ENCODE measurements at regions not wholly inside any gene's neighbourhood (a gene's known extent, or its start where the extent isn't known, plus 50 kb on each side); places are given as distances from the start of the nearest gene placed in this dataset.

DNA sequence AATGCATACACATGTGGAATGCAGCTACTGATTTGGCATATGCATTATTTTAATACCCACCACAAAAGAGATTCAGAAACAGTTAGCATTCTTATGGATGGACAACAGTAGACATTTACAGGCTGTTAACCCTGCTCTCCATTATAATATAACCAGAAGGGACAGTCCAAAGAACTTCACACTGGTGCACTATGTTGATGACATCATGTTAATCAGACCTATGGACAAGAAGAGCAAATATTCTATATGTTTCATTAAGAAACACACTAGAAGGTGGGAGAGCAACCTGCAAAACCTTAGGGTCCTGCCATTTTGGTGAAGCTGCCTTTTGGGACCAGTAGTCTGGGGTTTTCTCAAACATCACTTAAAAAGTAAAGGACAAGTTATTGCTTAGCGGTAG, 701.3 kb downstream of the UQCRFS1 start:
- H3K9me3 ChIP-seq: no peaks in the 10 kb centered on the region
- no peak for DNase-seq
- 91 to 100% (median 96%) methylated on average over 1 of the region's 1 CpG for WGBS, 3 donors
- TF ChIP-seq EP300 (IDR thresholded peaks at IDR 0.05) (no peak), POLR2A (IDR thresholded peaks at IDR 0.05) (no peak)
- no peak overlapping the region for H3K4me3 ChIP-seq
- intact Hi-C loops (cut with DNase I): no loop called here
- no peaks in the 10 kb centered on the region for H3K36me3 ChIP-seq
- no peaks in the 10 kb centered on the region for H3K27me3 ChIP-seq
- H3K4me1 ChIP-seq (ENCODE audit: insufficient read depth): no peaks in the 10 kb centered on the region
- no peak overlapping the region for H3K27ac ChIP-seq

DNA sequence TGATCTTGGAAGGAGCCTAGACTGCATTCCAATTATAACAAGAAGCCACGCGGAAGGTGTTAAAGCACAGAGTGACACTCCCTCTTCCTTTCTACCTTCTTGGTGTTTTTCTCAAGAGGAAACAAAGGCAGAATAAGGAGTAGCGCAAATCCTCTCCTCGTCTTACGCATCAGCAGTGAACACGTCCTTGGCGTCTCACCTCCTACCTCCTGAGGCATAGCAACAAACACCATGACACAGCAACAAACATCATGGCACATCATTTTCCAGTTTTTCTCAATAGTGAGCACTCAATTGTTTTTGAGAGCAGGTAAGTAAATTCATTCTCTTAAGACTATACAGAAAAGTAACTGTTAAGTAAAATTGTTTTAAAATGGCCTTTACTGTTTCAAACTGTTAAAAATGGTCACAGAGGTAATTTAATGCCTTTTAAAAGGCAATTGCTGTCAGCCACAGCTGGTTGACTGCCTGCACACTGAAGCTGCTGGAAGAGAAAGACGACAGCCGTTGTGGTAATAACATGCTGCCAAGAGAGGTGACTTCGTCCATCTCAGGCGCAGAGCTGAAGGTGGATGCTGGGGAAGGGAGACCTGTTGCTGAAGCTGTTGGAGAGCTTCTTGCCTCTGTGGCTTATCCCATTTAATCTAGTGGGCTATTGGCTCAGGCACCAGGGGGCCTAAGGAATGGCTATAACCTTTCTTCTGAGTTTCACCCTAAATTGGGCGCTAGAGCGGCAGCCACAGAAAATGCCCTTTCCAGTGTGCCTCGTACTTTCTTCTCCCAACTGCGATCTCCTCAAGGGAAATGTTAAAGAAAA, 703.7 kb downstream of the UQCRFS1 start:
- no peak for TF ChIP-seq EP300 (IDR thresholded peaks at IDR 0.05)
- no peak for TF ChIP-seq POLR2A (IDR thresholded peaks at IDR 0.05)
- TF ChIP-seq, protein P1, sequence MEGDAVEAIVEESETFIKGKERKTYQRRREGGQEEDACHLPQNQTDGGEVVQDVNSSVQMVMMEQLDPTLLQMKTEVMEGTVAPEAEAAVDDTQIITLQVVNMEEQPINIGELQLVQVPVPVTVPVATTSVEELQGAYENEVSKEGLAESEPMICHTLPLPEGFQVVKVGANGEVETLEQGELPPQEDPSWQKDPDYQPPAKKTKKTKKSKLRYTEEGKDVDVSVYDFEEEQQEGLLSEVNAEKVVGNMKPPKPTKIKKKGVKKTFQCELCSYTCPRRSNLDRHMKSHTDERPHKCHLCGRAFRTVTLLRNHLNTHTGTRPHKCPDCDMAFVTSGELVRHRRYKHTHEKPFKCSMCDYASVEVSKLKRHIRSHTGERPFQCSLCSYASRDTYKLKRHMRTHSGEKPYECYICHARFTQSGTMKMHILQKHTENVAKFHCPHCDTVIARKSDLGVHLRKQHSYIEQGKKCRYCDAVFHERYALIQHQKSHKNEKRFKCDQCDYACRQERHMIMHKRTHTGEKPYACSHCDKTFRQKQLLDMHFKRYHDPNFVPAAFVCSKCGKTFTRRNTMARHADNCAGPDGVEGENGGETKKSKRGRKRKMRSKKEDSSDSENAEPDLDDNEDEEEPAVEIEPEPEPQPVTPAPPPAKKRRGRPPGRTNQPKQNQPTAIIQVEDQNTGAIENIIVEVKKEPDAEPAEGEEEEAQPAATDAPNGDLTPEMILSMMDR (IDR thresholded peaks at IDR 0.05): no peak
- Histone ChIP-seq H3K27ac (no peak overlapping the region), H3K4me1 (ENCODE audit: insufficient read depth) (no peaks in the 10 kb centered on the region), H3K27me3 (no peaks in the 10 kb centered on the region), H3K4me3 (no peak overlapping the region), H3K9me3 (no peaks in the 10 kb centered on the region), H3K36me3 (no peaks in the 10 kb centered on the region)
- intact Hi-C loops (cut with DNase I): no loop called here
- no peak for DNase-seq
- WGBS, 3 donors: 69 to 73% (median 69%) methylated on average over 15 of the region's 15 CpGs

DNA sequence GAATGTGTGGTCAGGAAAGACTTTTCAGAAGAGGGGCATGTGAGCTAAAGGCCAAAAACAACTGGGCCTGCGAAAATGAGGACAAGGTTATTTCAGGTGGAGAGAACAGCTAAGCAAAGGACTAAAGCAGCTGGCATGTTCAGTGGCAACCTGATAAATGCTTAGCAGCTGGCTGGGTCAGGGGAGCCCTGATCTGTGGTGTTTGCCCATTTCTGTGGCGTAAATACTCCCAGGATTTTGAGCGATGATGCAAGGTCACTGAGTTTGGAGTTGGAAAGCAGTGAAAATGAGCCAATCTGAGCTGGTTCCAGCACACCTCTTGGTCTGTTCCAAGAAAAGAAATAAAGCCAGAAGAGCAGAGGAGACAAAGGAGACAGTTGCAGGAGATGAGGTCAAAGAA, 704.3 kb downstream of the UQCRFS1 start:
- H3K27me3 ChIP-seq: no peaks in the 10 kb centered on the region
- no peak for DNase-seq
- no peak overlapping the region for H3K27ac ChIP-seq
- H3K4me1 ChIP-seq (ENCODE audit: insufficient read depth): no peaks in the 10 kb centered on the region
- intact Hi-C loops (cut with DNase I): no loop called here
- H3K9me3 ChIP-seq: no peaks in the 10 kb centered on the region
- WGBS, 3 donors: 48 to 65% (median 52%) methylated on average over 3 of the region's 3 CpGs
- TF ChIP-seq, protein P1 (IDR thresholded peaks at IDR 0.05): no peak
- H3K36me3 ChIP-seq: no peaks in the 10 kb centered on the region
- H3K4me3 ChIP-seq: no peak overlapping the region

DNA sequence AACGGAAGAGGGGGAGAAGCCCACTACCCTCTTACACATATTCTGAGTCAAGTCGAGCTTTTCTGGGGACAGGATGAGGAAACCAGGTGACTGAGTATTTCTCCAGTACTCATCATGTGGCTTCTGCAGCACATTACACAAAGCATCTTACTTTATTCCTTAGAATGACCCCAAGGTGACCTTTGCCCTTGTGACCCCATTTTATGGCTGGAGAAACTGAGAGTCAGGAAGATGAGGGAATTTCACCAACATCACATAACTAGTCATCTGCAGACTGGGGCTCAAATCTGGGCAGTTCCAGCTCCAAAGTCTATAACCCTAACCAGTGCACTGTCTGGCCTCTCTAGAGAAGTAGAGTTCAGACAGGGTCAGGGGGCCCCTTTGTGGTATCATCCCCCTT, 707.0 kb downstream of the UQCRFS1 start:
- DNase-seq: no peak
- H3K27me3 ChIP-seq: no peaks in the 10 kb centered on the region
- H3K36me3 ChIP-seq: no peaks in the 10 kb centered on the region
- 73 to 84% (median 80%) methylated on average over 2 of the region's 2 CpGs for WGBS, 3 donors
- no peak overlapping the region for H3K27ac ChIP-seq
- H3K4me3 ChIP-seq: no peak overlapping the region
- intact Hi-C loops (cut with DNase I): no loop called here
- no peaks in the 10 kb centered on the region for H3K4me1 ChIP-seq (ENCODE audit: insufficient read depth)
- TF ChIP-seq, protein P1 (IDR thresholded peaks at IDR 0.05): no peak
- TF ChIP-seq POLR2A (IDR thresholded peaks at IDR 0.05) (no peak), EP300 (IDR thresholded peaks at IDR 0.05) (no peak)
- no peaks in the 10 kb centered on the region for H3K9me3 ChIP-seq

DNA sequence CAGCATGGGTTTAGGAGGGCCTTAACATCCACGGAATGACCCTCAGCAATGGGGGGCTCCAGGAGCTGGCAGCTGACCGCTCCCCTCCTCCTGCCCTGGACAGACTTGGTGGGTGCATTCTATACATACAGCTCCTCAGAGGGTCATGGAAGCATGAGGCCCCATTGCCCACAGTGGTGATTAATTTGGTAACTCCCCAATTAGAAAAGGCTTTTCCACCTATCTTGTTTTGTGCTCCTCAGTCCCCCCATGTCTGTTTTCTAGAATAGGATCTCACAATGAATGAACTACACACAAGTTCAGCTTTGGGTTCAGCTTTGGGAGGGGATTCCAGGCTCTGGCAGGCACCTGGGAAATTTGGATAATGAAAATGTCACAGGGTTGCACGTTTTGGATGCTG, 707.8 kb downstream of the UQCRFS1 start:
- Histone ChIP-seq H3K36me3 (no peaks in the 10 kb centered on the region), H3K27ac (no peak overlapping the region), H3K9me3 (no peaks in the 10 kb centered on the region), H3K4me3 (no peak overlapping the region), H3K4me1 (ENCODE audit: insufficient read depth) (no peaks in the 10 kb centered on the region), H3K27me3 (no peaks in the 10 kb centered on the region)
- 60 to 72% (median 69%) methylated on average over 3 of the region's 3 CpGs for WGBS, 3 donors
- intact Hi-C loops (cut with DNase I): no loop called here
- DNase-seq: no peak
- TF ChIP-seq EP300 (IDR thresholded peaks at IDR 0.05) (no peak), POLR2A (IDR thresholded peaks at IDR 0.05) (no peak)
- TF ChIP-seq, protein P1 (IDR thresholded peaks at IDR 0.05): no peak
